HEK293 (cell line): ENCODE measurements at regions not wholly inside any gene's neighbourhood (a gene's known extent, or its start where the extent isn't known, plus 50 kb on each side); places are given as distances from the start of the nearest gene placed in this dataset.

Experiments used
- CTCF ChIA-PET: fragments of 350-600 bp; formaldehyde crosslinking; extraction: SDS; loops from one replicate; lab custom pipeline; 2021; ENCODE audit warnings: antibody characterized with exemption; lab: Yijun Ruan, JAX
- POLR2A ChIA-PET: fragments of 300-600 bp; formaldehyde crosslinking; extraction: SDS; loops from one replicate; lab custom pipeline; 2020; ENCODE audit warnings: antibody characterized with exemption, inconsistent platforms; lab: Yijun Ruan, JAX
- H3K27ac ChIP-seq: fragments of 200-500 bp; sonication (Bioruptor generic); 2 replicates; pipeline ENCODE4 v1.5.1; 2014; ENCODE audit warnings: low read depth, low read length, control low read depth, inconsistent platforms; ENCODE audit errors: extremely low read depth
- H3K36me3 ChIP-seq, 2 experiments: fragments of 200-500 bp in 1 of 2; sonication (Bioruptor generic) in 1 of 2; 1 replicate in 1 of 2; 2 replicates in 1 of 2; pipeline ENCODE4 v1.5.1; 2014 to 2017; ENCODE audit warnings: inconsistent platforms in 2 of 2, low read length in 2 of 2; ENCODE audit not compliant: control insufficient read depth in 2 of 2, insufficient read depth in 1 of 2
- H3K4me1 ChIP-seq: fragments of 200-500 bp; sonication (Bioruptor generic); 2 replicates; pipeline ENCODE4 v1.5.1; 2014; ENCODE audit warnings: mild to moderate bottlenecking, low read length, inconsistent platforms; ENCODE audit not compliant: control insufficient read depth, insufficient read depth
- H3K4me3 ChIP-seq: 2 replicates; pipeline ENCODE4 v1.5.1; 2011; ENCODE audit warnings: low read depth, mild to moderate bottlenecking, control low read depth, low read length, moderate library complexity
- H3K9me3 ChIP-seq: fragments of 200-500 bp; sonication (Bioruptor generic); 2 replicates; pipeline ENCODE4 v1.5.1; 2014; ENCODE audit warnings: low read depth, low read length, inconsistent platforms; ENCODE audit not compliant: control insufficient read depth, insufficient read depth
- BCL6B ChIP-seq: fragments of 450-650 bp; formaldehyde crosslinking; IDR thresholded peaks from 2 replicates; pipeline ENCODE4 v1.5.1; 2017; ENCODE audit warnings: missing biosample characterization, missing genetic modification characterization
- FEZF1 ChIP-seq: fragments of 450-650 bp; formaldehyde crosslinking; IDR thresholded peaks from 2 replicates; pipeline ENCODE4 v1.5.1; 2016; ENCODE audit warnings: missing biosample characterization, missing genetic modification characterization
- HOXA7 ChIP-seq: sonication (generic); formaldehyde crosslinking; IDR thresholded peaks from 2 replicates; pipeline ENCODE4 v1.8.1; 2022; ENCODE audit warnings: missing genetic modification reagents, borderline replicate concordance
- IKZF3 ChIP-seq: fragments of 450-650 bp; IDR thresholded peaks from 2 replicates; pipeline ENCODE4 v1.5.0; 2018; ENCODE audit warnings: missing biosample characterization, mild to moderate bottlenecking, missing genetic modification characterization, moderate library complexity
- KLF1 ChIP-seq: fragments of 450-650 bp; formaldehyde crosslinking; IDR thresholded peaks from 2 replicates; pipeline ENCODE4 v1.5.1; 2016; ENCODE audit warnings: missing biosample characterization, missing genetic modification characterization
- MEIS1 ChIP-seq: sonication (generic); formaldehyde crosslinking; IDR thresholded peaks from 2 replicates; pipeline ENCODE4 v1.8.1; 2022; ENCODE audit warnings: missing genetic modification reagents, mild to moderate bottlenecking, borderline replicate concordance
- PRDM1 ChIP-seq: fragments of 450-650 bp; formaldehyde crosslinking; IDR thresholded peaks from 2 replicates; pipeline ENCODE4; 2016; ENCODE audit warnings: missing biosample characterization, missing genetic modification characterization
- PRDM6 ChIP-seq: fragments of 450-650 bp; formaldehyde crosslinking; IDR thresholded peaks from 2 replicates; pipeline ENCODE4 v1.5.1; 2017; ENCODE audit warnings: missing biosample characterization, missing genetic modification characterization
- SCRT1 ChIP-seq: fragments of 450-650 bp; formaldehyde crosslinking; IDR thresholded peaks from 2 replicates; pipeline ENCODE4 v1.5.1; 2016; ENCODE audit warnings: missing biosample characterization, missing genetic modification characterization, borderline replicate concordance
- TCF7L2 ChIP-seq: IDR thresholded peaks from 2 replicates; pipeline ENCODE4 v1.6.1; 2011; ENCODE audit warnings: low read depth, mild to moderate bottlenecking, inconsistent platforms, low read length, moderate library complexity, borderline replicate concordance
- YY1 ChIP-seq: fragments of 450-650 bp; formaldehyde crosslinking; IDR thresholded peaks from 2 replicates; pipeline ENCODE4 v1.5.1; 2018; ENCODE audit warnings: missing biosample characterization, missing genetic modification characterization
- ZBTB10 ChIP-seq: fragments of 450-650 bp; formaldehyde crosslinking; IDR thresholded peaks from 2 replicates; pipeline ENCODE4 v1.5.1; 2016; ENCODE audit warnings: missing biosample characterization, missing genetic modification characterization
- ZFP37 ChIP-seq: fragments of 450-650 bp; formaldehyde crosslinking; IDR thresholded peaks from 2 replicates; pipeline ENCODE4 v1.5.1; 2016; ENCODE audit warnings: missing biosample characterization, missing genetic modification characterization
- ZFP41 ChIP-seq: fragments of 450-650 bp; formaldehyde crosslinking; IDR thresholded peaks from 2 replicates; pipeline ENCODE4 v1.5.1; 2016; ENCODE audit warnings: missing biosample characterization, missing genetic modification characterization, borderline replicate concordance
- ZFP69B ChIP-seq: fragments of 450-650 bp; formaldehyde crosslinking; IDR thresholded peaks from 2 replicates; pipeline ENCODE4 v1.5.1; 2016; ENCODE audit warnings: missing biosample characterization, missing genetic modification characterization
- ZNF146 ChIP-seq: fragments of 450-650 bp; formaldehyde crosslinking; IDR thresholded peaks from 2 replicates; pipeline ENCODE4 v1.5.1; 2016; ENCODE audit warnings: missing biosample characterization, missing genetic modification characterization
- ZNF157 ChIP-seq: fragments of 450-650 bp; formaldehyde crosslinking; IDR thresholded peaks from 2 replicates; pipeline ENCODE4 v1.5.1; 2016; ENCODE audit warnings: missing biosample characterization, missing genetic modification characterization
- ZNF2 ChIP-seq: fragments of 450-650 bp; formaldehyde crosslinking; IDR thresholded peaks from 2 replicates; pipeline ENCODE4 v1.5.1; 2016; ENCODE audit warnings: missing biosample characterization, missing genetic modification characterization
- ZNF280D ChIP-seq: fragments of 450-650 bp; formaldehyde crosslinking; IDR thresholded peaks from 2 replicates; pipeline ENCODE4 v1.5.1; 2016; ENCODE audit warnings: missing biosample characterization, missing genetic modification characterization
- ZNF341 ChIP-seq: fragments of 450-650 bp; formaldehyde crosslinking; IDR thresholded peaks from 2 replicates; pipeline ENCODE4; 2016; ENCODE audit warnings: low read depth, missing biosample characterization, missing genetic modification characterization
- ZNF394 ChIP-seq: fragments of 450-650 bp; formaldehyde crosslinking; IDR thresholded peaks from 2 replicates; pipeline ENCODE4 v1.5.1; 2016; ENCODE audit warnings: missing biosample characterization, missing genetic modification characterization, mild to moderate bottlenecking, moderate library complexity, borderline replicate concordance
- ZNF48 ChIP-seq: fragments of 450-650 bp; formaldehyde crosslinking; IDR thresholded peaks from 2 replicates; pipeline ENCODE4 v1.5.1; 2016; ENCODE audit warnings: missing biosample characterization, missing genetic modification characterization
- ZNF510 ChIP-seq: fragments of 450-650 bp; formaldehyde crosslinking; IDR thresholded peaks from 2 replicates; pipeline ENCODE4 v1.5.1; 2018; ENCODE audit warnings: mild to moderate bottlenecking, missing genetic modification characterization, missing biosample characterization; ENCODE audit not compliant: insufficient replicate concordance
- ZNF585B ChIP-seq: fragments of 450-650 bp; formaldehyde crosslinking; IDR thresholded peaks from 2 replicates; pipeline ENCODE4 v1.5.1; 2016; ENCODE audit warnings: missing biosample characterization, missing genetic modification characterization
- ZNF768 ChIP-seq: fragments of 450-650 bp; formaldehyde crosslinking; IDR thresholded peaks from 2 replicates; pipeline ENCODE4 v1.5.1; 2018; ENCODE audit warnings: missing biosample characterization, mild to moderate bottlenecking, missing genetic modification characterization
- ZNF792 ChIP-seq: fragments of 450-650 bp; formaldehyde crosslinking; IDR thresholded peaks from 2 replicates; pipeline ENCODE4 v1.5.1; 2016; ENCODE audit warnings: missing biosample characterization, missing genetic modification characterization
- ZSCAN16 ChIP-seq: fragments of 450-650 bp; formaldehyde crosslinking; IDR thresholded peaks from 2 replicates; pipeline ENCODE4 v1.5.1; 2016; ENCODE audit warnings: missing biosample characterization, missing genetic modification characterization
- ZXDB ChIP-seq: fragments of 450-650 bp; formaldehyde crosslinking; IDR thresholded peaks from 2 replicates; pipeline ENCODE4 v1.5.1; 2016; ENCODE audit warnings: missing biosample characterization, missing genetic modification characterization

- H3K27ac ChIP-seq, result no peak overlapping the region
- H3K36me3 ChIP-seq, result no peaks in the 10 kb centered on the region
- no peaks in the 10 kb centered on the region for H3K9me3 ChIP-seq
- POLR2A ChIA-PET, result no interaction called here
- no peaks in the 10 kb centered on the region for H3K4me1 ChIP-seq
- TF ChIP-seq YY1 (no peak), ZNF146 (tag by site-specific recombination) (no peak), ZNF48 (tag by site-specific recombination) (no peak), SCRT1 (tag by site-specific recombination) (no peak), ZBTB10 (no peak), ZFP37 (tag by site-specific recombination) (no peak), ZNF341 (tag by site-specific recombination) (no peak), ZNF280D (tag by site-specific recombination) (no peak), HOXA7 (CRISPR knock-in tag) (no peak), ZNF585B (tag by site-specific recombination) (no peak), TCF7L2 (no peak), ZSCAN16 (tag by site-specific recombination) (no peak), FEZF1 (tag by site-specific recombination) (no peak)
- TF ChIP-seq, all 188 proteins: peak for 0
- CTCF ChIA-PET, result no interaction called here
- H3K4me3 ChIP-seq, result no peak overlapping the region
Observed at GRCh38 chr1:99115231-99115630, 110.6 kb upstream of the PLPPR5 start.

- no peak overlapping the region for H3K27ac ChIP-seq
- no peak overlapping the region for H3K4me3 ChIP-seq
- no peaks in the 10 kb centered on the region for H3K36me3 ChIP-seq
- CTCF ChIA-PET, result no interaction called here
- POLR2A ChIA-PET, result no interaction called here
- no peaks in the 10 kb centered on the region for H3K9me3 ChIP-seq
- no peaks in the 10 kb centered on the region for H3K4me1 ChIP-seq
- TF ChIP-seq ZNF157 (tag by site-specific recombination) (no peak), ZFP69B (tag by site-specific recombination) (no peak), MEIS1 (CRISPR knock-in tag) (no peak), PRDM1 (tag by site-specific recombination) (no peak), ZNF768 (tag by site-specific recombination) (no peak), BCL6B (tag by site-specific recombination) (no peak), ZNF510 (no peak), PRDM6 (tag by site-specific recombination) (no peak), ZNF792 (tag by site-specific recombination) (no peak), KLF1 (tag by site-specific recombination) (no peak), ZFP41 (tag by site-specific recombination) (no peak), IKZF3 (no peak), ZXDB (tag by site-specific recombination) (no peak), ZNF2 (no peak), ZNF394 (tag by site-specific recombination) (no peak)
Observed at GRCh38 chr1:99119188-99119587, 114.5 kb upstream of the PLPPR5 start.
